GM12878 (cell line): ENCODE measurements at regions not wholly inside any gene's neighbourhood (a gene's known extent, or its start where the extent isn't known, plus 50 kb on each side); places are given as distances from the start of the nearest gene placed in this dataset.
"Not testable (repeated sequence)": the region's sequence is repeated elsewhere in the genome, so short reads cannot be mapped to it uniquely, and the experiment has no call there.

Source experiments
- ATAC-seq: fragments of 200-7000 bp; cut with Tn5 transposase; 3 replicates; pipeline ENCODE4 v1.9.1; 2020; ENCODE audit warnings: mild to moderate bottlenecking, moderate library complexity
- BruUV-seq: library from RNA; stranded (reverse); fragments of 400-500 nt; replicated peaks from 2 replicates; lab custom pipeline; 2021; lab: Mats Ljungman, UMichigan
- CTCF ChIA-PET: fragments of 300-600 bp; sonication (Branson Sonifier 250); formaldehyde crosslinking; extraction: SDS; loops from one replicate; lab custom pipeline; 2021; ENCODE audit warnings: inconsistent platforms; lab: Yijun Ruan, JAX
- POLR2A ChIA-PET: fragments of 350-600 bp; formaldehyde crosslinking; extraction: SDS; loops from one replicate; lab custom pipeline; 2021; ENCODE audit warnings: inconsistent platforms; lab: Charles Lee
- RAD21 ChIA-PET: fragments of 300-600 bp; sonication (Branson Sonifier 250); formaldehyde crosslinking; loops from one replicate; lab custom pipeline; 2023; ENCODE audit warnings: antibody characterized with exemption; ENCODE audit not compliant: unreplicated experiment; lab: Charles Lee
- SMC1A ChIA-PET: fragments of 300-600 bp; sonication (Branson Sonifier 250); formaldehyde crosslinking; loops from one replicate; lab custom pipeline; 2023; ENCODE audit not compliant: unreplicated experiment, uncharacterized antibody; lab: Charles Lee
- DNase-seq: peaks from one replicate; pipeline ENCODE4 v3.0.0-alpha.2; 2011; ENCODE audit warnings: low read depth, low spot score
- FAIRE-seq: peaks from 3 replicates; lab custom pipeline; 2011; peaks lifted over from hg19 to GRCh38; lab: Jason Lieb, UNC
- H2AFZ ChIP-seq: 2 replicates; pipeline ENCODE4 v1.6.0; 2011; ENCODE audit warnings: low read depth, low read length, control low read depth; ENCODE audit not compliant: control insufficient read depth
- H3K27ac ChIP-seq: 2 replicates; pipeline ENCODE4 v1.5.1; 2011; ENCODE audit warnings: control low read depth; ENCODE audit not compliant: control insufficient read depth, insufficient read depth
- H3K27me3 ChIP-seq, 2 experiments: replicated peaks in 1 of 2; 2 replicates each; pipeline versions ENCODE4 v1.6.0 to v1.6.1; 2011; ENCODE audit warnings: low read length in 1 of 2; ENCODE audit not compliant: control insufficient read depth in 2 of 2, insufficient read depth in 2 of 2
- H3K36me3 ChIP-seq, 2 experiments: 2 replicates each; pipeline ENCODE4 v1.5.1; 2011; ENCODE audit warnings: low read length in 1 of 2; ENCODE audit not compliant: control insufficient read depth in 2 of 2, insufficient read depth in 2 of 2
- H3K4me1 ChIP-seq: 2 replicates; pipeline ENCODE4 v1.6.1; 2011; ENCODE audit warnings: mild to moderate bottlenecking, low read length, moderate library complexity, mixed read lengths; ENCODE audit not compliant: control insufficient read depth, insufficient read depth
- H3K4me2 ChIP-seq: 2 replicates; pipeline ENCODE4 v1.6.0; 2011; ENCODE audit warnings: control low read depth; ENCODE audit not compliant: control insufficient read depth, insufficient read depth
- H3K4me3 ChIP-seq: fragments of 200-600 bp; sonication (generic); 2 replicates; pipeline ENCODE4 v1.5.1; 2016
- H3K79me2 ChIP-seq: 2 replicates; pipeline ENCODE4 v1.6.0; 2011; ENCODE audit warnings: low read length; ENCODE audit not compliant: control insufficient read depth, insufficient read depth
- H3K9ac ChIP-seq: 2 replicates; pipeline ENCODE4 v1.8.0; 2011; ENCODE audit warnings: low read length, control low read depth, mixed read lengths; ENCODE audit not compliant: control insufficient read depth, insufficient read depth
- H3K9me3 ChIP-seq: replicated peaks from 3 replicates; pipeline ENCODE4 v1.5.1; 2011; ENCODE audit warnings: mild to moderate bottlenecking, low read length; ENCODE audit not compliant: control insufficient read depth, insufficient read depth
- H4K20me1 ChIP-seq: 2 replicates; pipeline ENCODE4 v1.6.0; 2011; ENCODE audit not compliant: control insufficient read depth, insufficient read depth
- BMI1 ChIP-seq: fragments of 450-650 bp; IDR thresholded peaks from 2 replicates; pipeline ENCODE4 v1.6.1; 2016; ENCODE audit warnings: mild to moderate bottlenecking, moderate library complexity, borderline replicate concordance
- GABPA ChIP-seq: IDR thresholded peaks from 2 replicates; pipeline ENCODE4 v1.6.1; 2014; ENCODE audit warnings: antibody characterized with exemption, low read depth, mild to moderate bottlenecking, inconsistent platforms
- HSF1 ChIP-seq: fragments of 150-350 bp; IDR thresholded peaks from 2 replicates; pipeline ENCODE4 v1.6.1; 2014; ENCODE audit warnings: mild to moderate bottlenecking, low read depth, low read length
- LARP7 ChIP-seq: fragments of 450-650 bp; IDR thresholded peaks from 2 replicates; pipeline ENCODE4 v1.6.1; 2017; ENCODE audit warnings: mild to moderate bottlenecking
- WGBS: methylation state at CpG from one replicate; pipeline ENCODE4 v1.1.6; 2016; ENCODE audit warnings: low lambda C conversion rate; ENCODE audit not compliant: insufficient replicate concordance, insufficient coverage; ENCODE audit errors: missing lambda C conversion rate; 5-methylcytosine and 5-hydroxymethylcytosine counted together
- in situ Hi-C: fragments of 300-500 bp; cut with MboI; formaldehyde crosslinking; loops from 9 replicates; pipeline ENCODE4 v1.14.3; 2018; ENCODE audit warnings: mixed read lengths
- intact Hi-C: fragments of 100-400 bp; cut with micrococcal nuclease; formaldehyde crosslinking; loops from one replicate; pipeline ENCODE4 v1.14.2; 2022; ENCODE audit not compliant: unreplicated experiment

GRCh38 chr21:14011751-14012150, 199.0 kb downstream of the LIPI start:
- H2AFZ ChIP-seq, H3K79me2 ChIP-seq, SMC1A ChIA-PET, H3K9ac ChIP-seq, H3K27me3 ChIP-seq, CTCF ChIA-PET, H3K4me3 ChIP-seq, H3K36me3 ChIP-seq, POLR2A ChIA-PET, in situ Hi-C loops, FAIRE-seq, BruUV-seq, ATAC-seq, DNase-seq, RAD21 ChIA-PET, H3K27ac ChIP-seq, H3K4me1 ChIP-seq, intact Hi-C loops, H3K9me3 ChIP-seq, H4K20me1 ChIP-seq, H3K4me2 ChIP-seq: not testable (repeated sequence)
- WGBS, result 63% methylated on average over 17 of the region's 17 CpGs

GRCh38 chr21:14011149-14011548, 199.6 kb downstream of the LIPI start:
- SMC1A ChIA-PET, H2AFZ ChIP-seq, H3K79me2 ChIP-seq, H4K20me1 ChIP-seq, POLR2A ChIA-PET, H3K27me3 ChIP-seq, H3K4me2 ChIP-seq, DNase-seq, H3K36me3 ChIP-seq, in situ Hi-C loops, H3K4me1 ChIP-seq, RAD21 ChIA-PET, ATAC-seq, FAIRE-seq, H3K9me3 ChIP-seq, intact Hi-C loops, H3K4me3 ChIP-seq, CTCF ChIA-PET, BruUV-seq, H3K9ac ChIP-seq, H3K27ac ChIP-seq: not testable (repeated sequence)
- WGBS, result 67% methylated on average over 24 of the region's 24 CpGs

GRCh38 chr21:14010729-14011128, 200.0 kb downstream of the LIPI start:
- Histone ChIP-seq H3K4me2 (no peak overlapping the region), H2AFZ (no peak overlapping the region), H3K4me3 (no peak overlapping the region), H3K27me3 (no peaks in the 10 kb centered on the region), H3K4me1 (no peaks in the 10 kb centered on the region), H3K79me2 (no peaks in the 10 kb centered on the region), H3K9me3 (no peaks in the 10 kb centered on the region), H4K20me1 (no peaks in the 10 kb centered on the region), H3K27ac (no peak overlapping the region), H3K36me3 (no peaks in the 10 kb centered on the region), H3K9ac (no peak overlapping the region)
- DNase-seq (no peak), ATAC-seq (no peak), FAIRE-seq (no peak)
- POLR2A ChIA-PET, result no interaction called here
- intact Hi-C loops, result no loop called here
- in situ Hi-C loops, result no loop called here
- SMC1A ChIA-PET, result no interaction called here
- BruUV-seq, result no TSS peak
- CTCF ChIA-PET, result no interaction called here
- 36% methylated on average over 8 of the region's 8 CpGs for WGBS
- TF ChIP-seq LARP7, result no peak
- no peak for TF ChIP-seq HSF1
- no peak for TF ChIP-seq GABPA
- TF ChIP-seq BMI1, result no peak
- RAD21 ChIA-PET, result no interaction called here
